Left lobe of liver (tissue), 2 donors: ENCODE measurements at regions not wholly inside any gene's neighbourhood (a gene's known extent, or its start where the extent isn't known, plus 50 kb on each side); places are given as distances from the start of the nearest gene placed in this dataset.

Experiments used
- ATAC-seq: fragments of 200-7000 bp; cut with Tn5 transposase; one replicate; pipeline ENCODE4 v1.9.1; 2020; ENCODE audit warnings: mild to moderate bottlenecking, moderate library complexity
- DNase-seq: peaks from one replicate; pipeline ENCODE4 v3.0.0-alpha.2; 2020; ENCODE audit warnings: low spot score
- donor health status: DM: no; HTN: no; CAD: no; lungs with moderate emphysema.
- donor health status: DM: no; HTN: yes; CAD: no.

DNA sequence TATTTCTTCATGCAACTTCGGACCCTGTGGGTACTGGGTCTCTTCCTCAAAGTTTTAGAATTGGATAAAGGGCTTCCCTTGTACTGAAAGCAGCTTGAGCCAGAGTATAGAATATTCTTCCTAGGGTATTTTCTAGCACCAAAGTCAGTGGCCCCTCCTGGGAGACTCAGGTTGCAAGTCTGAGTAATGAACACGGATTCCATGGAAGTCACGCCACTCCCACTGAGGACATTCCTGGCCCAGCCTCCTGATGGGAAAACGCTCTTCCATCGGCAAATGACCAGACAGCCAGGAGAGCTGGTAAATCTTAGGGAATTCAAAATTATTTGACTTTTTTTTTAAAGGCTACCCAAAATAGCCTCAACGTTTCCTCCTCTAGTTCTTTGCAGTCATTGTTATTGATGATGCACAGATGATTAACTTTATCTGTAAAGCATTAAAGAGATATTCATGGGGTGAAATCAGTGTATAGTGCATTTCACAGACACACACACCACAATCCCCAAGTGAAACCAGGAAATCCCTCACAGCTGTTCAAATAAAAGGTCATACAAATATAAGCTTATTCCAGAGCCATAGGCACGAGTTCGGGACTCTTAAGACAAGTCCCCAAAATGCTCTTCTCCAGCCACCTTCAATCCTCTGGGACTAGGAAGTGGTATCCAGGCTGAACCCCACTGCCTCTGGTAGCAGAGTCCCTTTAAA, 248.8 kb downstream of the SOD2 start:
- DNase-seq: no peak
- ATAC-seq: no peak

DNA sequence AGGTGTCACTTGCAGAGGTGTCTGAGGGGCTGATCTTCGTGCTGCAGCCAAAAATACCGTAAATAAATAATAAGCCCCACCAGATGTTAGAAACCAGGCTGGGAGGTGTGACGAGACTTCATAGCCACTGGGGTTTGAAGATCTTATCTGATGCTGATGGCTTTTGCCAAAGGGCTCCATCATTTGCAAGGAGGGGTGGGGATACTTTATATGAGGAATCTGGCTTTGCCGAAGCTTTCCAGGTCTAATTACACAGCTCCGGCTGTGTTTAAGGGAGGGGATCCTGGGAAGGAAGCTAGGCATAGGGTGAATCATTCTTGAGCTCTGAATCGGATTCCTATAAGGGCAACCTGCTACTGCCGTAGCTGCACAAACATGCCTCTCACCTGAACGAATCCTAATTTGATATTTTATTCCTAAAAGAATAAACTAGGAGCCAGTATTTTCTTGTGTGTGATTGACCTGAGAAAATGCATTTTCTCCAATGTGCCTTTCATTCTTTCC, 249.6 kb downstream of the SOD2 start:
- ATAC-seq: no peak
- no peak for DNase-seq

DNA sequence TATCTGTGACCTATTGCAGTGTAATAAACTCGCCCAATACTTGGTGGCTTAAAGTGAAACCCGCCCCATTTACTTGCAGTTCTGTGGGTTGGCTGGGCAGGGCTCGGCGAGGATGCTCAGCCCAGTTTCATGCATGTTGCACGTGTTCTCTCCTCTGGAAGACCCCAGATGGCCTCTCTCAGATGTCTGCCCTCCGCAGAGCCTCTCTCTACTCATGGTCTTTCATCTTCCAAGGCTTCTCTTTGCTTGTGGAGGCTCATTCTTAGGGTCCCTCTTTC, 251.4 kb downstream of the SOD2 start:
- DNase-seq (no peak), ATAC-seq (no peak)

DNA sequence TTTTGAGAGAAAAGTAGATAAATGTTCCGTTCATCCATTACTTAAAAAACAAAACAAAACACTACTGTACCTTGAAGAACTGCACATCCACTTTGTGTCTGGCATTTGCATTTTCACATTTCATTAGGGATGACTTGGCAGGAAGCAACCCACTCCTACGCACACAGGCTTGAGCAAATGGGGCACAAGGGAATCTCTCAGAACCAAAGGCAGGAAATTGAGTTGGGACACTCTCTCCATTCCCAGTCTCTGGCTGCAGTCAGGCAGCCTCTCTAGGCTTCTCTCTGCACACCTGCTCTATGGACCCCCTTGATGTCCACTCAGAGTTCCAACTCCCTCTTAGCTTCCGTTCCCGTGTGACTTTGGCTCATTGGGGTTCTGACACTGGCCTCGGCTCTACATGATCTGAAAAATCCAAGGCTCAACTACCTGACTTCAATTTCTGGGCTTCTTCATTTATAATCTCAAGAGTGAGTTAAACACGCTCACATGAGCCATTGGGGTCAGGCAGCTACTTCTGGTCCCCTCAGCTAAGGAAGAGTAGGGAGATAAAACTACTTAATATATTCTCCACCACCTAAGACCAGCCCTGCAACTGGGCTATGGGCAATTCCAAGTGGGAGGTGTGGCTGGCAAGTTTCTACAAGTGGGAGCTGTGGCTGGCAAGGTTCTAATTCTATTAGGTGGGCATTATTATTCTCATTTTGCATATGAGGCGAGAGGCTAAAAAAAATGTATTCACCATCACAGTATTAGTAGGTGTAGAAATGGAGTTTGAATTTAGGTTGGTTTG, 251.9 kb downstream of the SOD2 start:
- no peak for ATAC-seq
- DNase-seq: no peak

DNA sequence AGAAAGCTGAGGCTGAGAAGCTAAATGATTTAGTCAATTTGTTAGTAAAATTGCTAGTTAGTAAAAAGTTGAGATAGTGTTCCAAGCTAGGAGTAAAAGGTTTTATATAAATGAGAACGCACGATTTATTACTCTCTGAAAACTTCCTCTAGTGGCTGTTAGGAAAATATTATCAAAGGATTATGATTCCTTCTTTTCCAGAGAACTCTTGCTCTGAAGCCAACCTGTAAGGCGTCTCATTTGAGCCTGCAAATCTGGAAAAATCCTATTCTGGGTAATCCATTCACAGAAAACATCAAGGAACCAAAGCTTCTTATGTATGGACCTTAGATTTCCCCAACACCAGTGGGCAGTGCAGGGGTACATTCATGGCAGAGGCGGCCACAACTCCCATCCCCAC, 252.7 kb downstream of the SOD2 start:
- ATAC-seq (no peak), DNase-seq (no peak)

DNA sequence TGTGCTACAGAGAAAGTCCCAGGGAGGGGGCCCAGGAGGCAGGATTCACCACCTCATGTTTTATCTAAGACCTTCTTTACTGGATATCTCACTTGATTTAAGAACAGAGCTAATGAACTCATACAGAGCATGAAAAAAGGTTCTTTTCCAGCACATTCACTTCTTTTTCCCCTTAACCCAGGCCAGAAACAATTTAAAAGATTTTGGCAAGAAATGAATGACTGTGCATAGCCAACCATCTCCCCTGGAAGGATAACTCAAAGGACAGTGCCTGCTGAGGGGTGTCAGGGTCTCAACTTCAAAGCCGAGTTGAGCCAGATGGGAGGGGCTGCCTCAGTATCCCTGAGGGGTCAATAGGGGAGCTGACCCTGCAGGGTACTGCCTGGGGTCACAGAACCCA, 253.4 kb downstream of the SOD2 start:
- DNase-seq (no peak), ATAC-seq (no peak)

DNA sequence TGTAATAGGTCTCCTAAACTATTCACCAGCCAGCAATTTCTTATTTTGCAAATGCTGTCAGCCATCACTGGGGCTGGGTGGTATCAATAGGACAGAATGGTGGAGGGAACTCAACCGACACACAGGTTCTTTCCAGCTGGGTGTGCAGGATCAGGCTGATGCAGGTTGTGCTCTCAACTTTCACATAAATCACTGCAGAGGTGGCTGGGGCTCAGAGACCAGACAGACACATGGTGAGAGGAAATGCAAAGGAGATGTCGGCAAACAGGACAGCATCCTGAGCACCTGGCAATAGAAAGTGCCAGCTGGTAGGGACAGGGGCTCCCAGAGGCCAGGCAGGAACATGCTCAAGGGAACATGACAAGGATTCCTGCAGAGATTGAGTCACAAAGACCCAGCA, 254.9 kb downstream of the SOD2 start:
- ATAC-seq (no peak), DNase-seq (no peak)

DNA sequence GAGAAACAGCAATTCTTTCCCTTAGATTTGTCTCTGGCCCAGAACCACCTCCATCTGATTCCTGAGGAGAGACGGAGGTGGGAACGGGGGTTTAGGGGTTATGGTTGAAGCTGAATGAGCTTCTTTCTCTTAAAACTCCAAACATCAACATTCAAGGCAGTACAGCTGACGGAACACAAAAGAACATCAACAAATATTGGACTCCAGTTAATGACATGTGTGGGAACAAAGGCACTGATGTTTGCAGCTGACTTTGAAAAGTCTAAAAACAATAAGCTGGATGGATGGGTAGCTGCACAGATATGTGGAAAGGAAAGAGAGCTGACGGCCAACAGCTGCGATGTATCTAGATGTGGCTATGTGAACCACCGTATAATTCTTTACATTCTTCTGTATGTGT, 256.5 kb downstream of the SOD2 start:
- DNase-seq: no peak
- ATAC-seq: no peak

DNA sequence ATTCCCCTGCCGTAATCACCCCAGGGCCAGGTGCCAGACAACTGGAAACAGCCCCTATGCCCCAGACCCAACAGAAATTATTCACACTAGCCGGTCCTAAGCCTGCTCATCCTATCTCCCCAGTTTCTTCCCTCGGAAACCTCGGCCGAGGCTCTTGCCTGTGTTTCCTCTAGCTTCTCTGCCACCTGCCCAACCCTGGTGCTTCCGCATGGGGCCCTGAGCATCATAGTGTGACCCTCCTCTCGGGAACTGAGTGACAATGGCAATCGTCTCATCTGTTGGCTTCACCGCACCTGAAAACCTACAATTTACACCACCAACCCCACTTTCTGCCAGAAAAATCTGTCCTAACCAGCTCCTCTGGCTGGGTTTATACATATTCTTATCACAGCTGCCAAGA, 257.3 kb downstream of the SOD2 start:
- ATAC-seq: no peak

DNA sequence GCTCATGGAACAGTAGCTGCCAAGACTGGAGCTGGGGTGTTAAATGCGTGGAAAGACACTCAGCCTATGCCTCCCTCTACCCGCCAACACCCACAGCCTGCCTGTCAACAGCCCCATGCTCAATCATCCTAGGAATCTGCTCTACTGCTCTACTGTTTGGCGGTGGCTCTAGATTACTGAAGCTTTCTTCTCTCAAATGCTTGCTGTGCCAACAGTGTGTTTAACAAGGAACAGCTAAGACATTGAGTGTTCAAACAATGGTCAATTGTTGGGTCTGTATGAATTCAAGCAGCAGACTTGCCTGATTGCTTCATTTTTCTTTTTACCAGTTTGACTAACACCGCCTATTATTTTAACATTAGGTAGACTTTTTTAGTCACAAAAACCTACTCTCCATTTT, 258.6 kb downstream of the SOD2 start:
- DNase-seq (no peak), ATAC-seq (no peak)

More for the DNA sequence above, 257.3 kb downstream of the SOD2 start:
- DNase-seq: no peak

DNA sequence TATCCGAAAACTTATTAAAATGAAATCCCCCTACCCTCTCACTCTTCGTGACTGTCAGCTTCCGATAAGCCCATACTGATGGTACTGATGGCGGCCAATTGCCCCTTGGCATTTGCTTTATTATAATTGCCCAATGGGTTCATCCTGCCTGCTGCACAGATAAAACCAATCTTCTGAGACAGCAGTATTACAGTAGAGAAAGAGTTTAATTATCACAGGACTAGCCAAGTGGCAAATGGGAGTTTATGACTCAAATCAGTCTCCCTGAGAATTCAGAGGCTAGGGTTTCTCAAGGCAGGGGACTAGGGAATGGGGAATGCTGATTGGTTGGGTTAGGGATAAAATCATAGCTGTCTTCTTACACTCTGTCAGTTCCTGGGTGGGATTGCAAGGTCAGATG, 259.5 kb downstream of the SOD2 start:
- ATAC-seq (no peak), DNase-seq (no peak)

DNA sequence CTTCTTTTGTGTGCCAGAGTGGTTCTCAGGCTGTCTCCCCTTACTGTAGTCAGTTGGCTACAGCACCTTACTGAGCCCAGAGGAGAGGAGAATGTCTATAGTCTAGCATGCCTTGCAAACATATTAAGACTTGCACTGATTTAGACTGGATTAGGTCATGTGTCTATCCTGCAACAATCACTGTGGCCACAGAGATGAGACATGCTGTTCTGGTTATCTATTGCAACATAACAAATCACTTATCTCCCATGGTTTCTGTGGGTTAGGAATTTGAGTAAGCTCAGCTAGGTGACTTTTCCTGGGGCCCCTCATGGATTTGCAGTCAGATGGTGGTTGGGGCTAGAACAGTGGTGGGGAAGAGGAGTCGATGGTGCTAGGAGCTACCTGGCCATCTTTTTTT, 261.3 kb downstream of the SOD2 start:
- no peak for ATAC-seq

DNA sequence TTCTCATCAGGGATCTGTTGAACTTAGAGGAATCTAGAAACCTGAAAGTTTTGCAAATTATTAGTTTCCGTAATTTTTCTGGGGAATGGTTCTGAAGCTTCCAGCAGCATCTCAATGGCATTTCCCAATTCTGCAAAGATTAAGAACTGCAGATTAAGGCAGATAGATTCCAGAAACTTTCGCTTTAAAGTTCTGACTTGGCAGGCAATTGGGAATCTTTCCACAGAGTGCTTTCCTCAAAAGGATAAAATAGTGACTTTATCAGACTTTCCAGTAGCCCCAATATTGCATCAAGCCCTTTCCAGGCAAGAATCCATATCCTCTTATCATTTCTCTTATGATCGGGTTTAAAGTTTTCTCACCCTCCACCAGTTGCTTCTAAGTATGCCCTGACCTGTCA, 261.1 kb downstream of the FNDC1 start:
- ATAC-seq (no peak), DNase-seq (no peak)

More for the DNA sequence above, 261.3 kb downstream of the SOD2 start:
- no peak for DNase-seq

DNA sequence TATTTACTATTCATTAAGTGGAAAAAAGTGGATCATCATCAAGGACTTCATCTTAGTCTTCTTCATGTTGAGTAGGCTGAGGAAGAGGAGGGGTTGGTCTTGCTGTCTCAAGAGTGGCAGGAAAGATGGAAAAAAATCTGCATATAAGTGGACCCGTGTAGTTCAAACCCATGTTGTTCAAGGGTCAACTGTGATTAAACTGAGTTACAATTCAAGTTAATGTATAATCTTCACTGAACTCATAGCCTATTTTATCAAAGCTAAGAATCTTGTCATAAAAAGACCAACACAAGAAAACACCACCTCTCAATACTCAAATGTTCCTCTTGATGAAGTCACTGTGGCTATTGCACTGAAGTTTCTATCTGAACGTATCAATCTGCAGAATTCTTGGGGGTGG, 260.2 kb downstream of the FNDC1 start:
- DNase-seq (no peak), ATAC-seq (peak; percentile 48)

DNA sequence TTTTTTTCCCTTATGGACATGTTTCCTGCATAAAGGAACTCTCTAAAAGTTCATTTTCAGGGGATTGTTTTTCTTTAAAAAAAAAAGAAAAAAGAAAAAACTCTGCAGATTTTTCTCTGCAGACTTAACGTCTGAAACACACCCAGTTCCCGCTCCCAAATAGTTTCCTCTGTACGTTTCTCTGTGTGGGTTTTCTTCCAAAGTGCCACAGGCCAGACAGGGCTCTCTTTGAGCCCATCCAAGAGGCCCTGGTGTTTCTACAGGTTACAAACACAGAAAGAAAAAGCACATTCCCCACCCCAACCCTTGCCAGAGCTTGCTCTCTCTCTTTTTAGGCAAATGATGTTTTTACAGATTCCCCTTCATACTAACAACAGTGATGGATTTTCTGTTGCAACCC, 258.6 kb downstream of the FNDC1 start:
- DNase-seq (no peak), ATAC-seq (no peak)

DNA sequence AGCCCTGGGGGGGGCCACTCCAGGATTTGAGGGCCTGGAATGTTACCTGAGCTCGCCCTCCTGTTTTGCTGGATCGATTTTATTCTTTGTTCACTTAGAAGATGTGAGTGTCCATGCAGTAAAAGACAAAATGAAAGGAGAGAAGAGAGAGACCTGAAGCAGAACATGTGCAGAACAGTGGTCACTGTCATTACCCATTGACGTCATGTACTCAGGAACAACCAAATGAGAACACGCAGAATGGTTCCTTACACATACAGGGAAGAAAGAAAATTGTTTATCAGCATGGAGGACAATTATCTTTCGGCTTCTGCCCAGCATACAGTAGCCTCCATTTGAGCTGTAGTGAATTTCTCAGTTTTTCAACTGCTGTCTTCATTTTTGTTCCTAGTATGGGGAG, 258.1 kb downstream of the FNDC1 start:
- ATAC-seq: no peak
- no peak for DNase-seq

DNA sequence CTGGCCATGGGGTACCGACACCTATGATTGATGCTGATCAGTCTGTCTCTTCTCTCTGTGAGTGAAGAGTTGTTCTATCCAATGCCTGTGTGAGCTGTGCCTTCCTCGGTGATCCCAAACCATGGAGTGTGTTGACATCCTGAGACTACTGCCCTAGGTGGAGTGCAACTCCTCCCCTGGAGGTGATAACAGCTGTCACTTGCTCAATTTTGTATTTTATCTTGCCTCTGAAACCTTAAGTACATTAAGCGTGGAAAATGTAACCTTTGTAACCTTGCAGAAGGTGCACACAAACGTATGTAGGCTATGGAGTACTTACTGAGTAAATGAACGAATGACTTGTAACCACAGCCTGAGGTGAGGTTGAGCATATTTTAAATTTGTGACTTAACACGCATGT, 256.2 kb downstream of the FNDC1 start:
- ATAC-seq: no peak
- DNase-seq: no peak

DNA sequence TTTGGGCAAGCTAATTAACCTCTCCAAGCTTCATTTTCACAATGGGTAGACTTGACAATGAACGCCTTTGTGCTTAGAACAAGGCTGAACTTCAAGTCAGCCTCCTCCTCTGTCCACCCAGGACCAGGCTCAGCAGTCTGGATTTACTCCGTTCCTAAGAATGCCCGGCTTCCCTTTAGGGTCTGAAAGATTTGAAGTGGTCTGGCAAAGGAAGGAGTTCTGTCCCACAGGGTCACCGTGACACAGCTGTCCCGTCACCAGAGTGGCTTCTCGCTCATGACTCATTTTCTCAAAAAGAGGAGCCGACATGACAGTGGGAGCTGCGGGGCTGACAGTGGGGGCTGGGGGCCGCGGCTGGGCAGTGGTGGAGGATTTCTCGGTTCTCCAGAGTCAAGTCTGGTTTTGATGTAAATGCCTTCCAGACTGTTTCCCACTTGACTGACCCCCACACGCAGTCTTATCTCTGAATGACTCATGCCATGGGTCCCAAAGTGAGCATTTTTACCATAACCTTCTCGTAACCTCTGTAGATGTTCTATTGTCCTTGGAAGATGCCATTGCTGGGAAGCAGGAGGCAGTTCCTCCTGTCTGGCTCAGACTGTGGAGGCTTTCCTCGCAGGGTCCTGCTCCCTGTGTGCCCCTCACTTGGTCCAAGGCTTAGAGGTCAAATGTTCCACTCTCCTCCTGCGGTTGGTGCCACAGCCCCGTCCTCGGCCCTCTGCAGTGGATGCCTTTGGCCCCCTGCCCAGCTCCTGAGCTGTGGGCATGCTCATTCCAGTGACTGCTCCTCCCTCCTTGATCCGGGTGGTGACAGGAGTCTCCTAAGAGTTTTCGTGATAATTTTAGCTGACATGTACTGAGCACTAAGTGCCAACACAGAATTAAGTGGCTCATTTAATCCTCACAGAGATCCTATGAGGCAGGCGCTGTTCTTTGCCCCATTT, 253.1 kb downstream of the FNDC1 start:
- DNase-seq: no peak
- ATAC-seq: no peak

DNA sequence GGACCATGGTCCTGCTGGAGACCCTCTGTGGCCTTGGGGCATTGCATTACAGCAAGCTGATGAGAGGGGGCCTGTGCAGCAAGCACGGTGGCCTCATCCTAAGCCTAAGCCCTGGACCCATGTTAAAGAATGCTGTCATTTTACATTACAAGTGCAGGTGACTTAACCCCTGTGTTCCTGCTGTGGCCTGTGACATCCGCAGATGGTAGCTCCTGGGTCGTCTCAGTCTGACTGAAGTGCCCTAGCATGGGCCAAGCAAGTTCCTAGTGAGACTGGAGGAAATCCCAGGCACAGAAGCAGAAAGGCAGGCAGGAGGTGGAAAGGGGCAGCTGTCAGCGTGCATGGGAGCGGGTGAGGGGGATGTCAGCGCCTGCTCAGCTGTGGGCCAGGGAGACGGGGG, 252.4 kb downstream of the FNDC1 start:
- DNase-seq: no peak
- no peak for ATAC-seq

DNA sequence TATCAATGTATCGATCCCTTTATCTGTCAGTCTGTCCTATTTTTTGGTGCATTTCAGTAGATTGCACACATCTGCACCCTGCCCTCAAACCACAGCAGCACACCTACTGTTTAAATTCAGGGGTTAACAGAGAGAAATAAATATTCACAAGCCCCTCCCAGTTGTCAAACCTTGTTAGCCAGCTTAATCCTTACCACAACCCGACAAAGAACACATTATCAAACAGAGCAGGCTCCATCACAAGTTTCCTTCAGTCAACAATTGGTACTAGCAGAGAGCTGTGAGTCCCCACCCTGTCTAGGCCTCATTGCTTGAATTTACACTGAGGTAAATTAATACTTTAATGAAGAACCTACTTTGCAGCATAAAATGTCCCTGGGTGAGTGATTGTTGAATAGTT, 249.8 kb downstream of the FNDC1 start:
- DNase-seq: no peak

DNA sequence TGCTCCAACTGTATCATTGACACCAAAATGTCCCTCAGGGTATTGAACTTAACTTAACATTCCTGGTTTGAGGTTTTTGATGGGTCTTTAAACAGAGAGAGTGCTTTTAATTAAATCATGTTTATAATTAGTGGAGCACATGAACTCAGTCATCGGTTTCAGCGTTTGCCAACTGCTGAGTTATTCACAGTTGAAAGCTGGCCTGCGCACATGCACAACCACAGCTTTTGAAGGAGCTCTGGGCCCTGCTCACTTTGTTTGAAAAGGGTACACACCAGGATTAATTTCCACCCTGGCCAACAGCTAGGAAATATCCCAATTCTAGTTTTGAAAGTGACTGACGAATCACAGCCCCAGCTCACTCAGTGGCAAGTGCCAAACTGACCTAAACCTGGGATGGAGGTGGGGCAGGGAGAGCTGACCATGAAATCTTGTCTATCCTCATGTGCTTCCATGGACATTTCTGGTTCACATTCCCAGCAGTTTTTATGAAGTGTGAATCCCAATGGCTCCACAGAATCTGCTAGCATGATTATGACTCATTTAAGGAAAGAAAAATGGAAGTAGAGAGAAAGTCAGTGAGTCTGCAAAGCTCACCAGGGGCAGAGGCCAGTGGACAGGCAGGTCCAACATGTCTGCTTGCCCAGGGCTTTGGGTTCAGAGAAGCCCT, 247.8 kb downstream of the FNDC1 start:
- no peak for ATAC-seq
- no peak for DNase-seq

More for the DNA sequence above, 249.8 kb downstream of the FNDC1 start:
- no peak for ATAC-seq
